Natural killer cell (primary cell): ENCODE measurements at regions not wholly inside any gene's neighbourhood (a gene's known extent, or its start where the extent isn't known, plus 50 kb on each side); places are given as distances from the start of the nearest gene placed in this dataset.

Experiments used
- ATAC-seq, 3 donors: fragments of 150-1000 bp in 2 of 3; fragments of 200-7000 bp in 1 of 3; cut with Tn5 transposase; 1 replicate in 1 of 3; 2 replicates in 2 of 3; pipeline ENCODE4 v1.10.0; 2021; ENCODE audit warnings: mild to moderate bottlenecking in 2 of 3, moderate library complexity in 2 of 3
- DNase-seq, 2 donors: peaks; one replicate each; pipeline versions ENCODE4 v3.0.0 to v3.0.0-alpha.2; 2013 to 2021; ENCODE audit warnings: mixed read lengths in 1 of 2
- H3K27ac ChIP-seq: one replicate; pipeline ENCODE4 v1.5.1; 2013; ENCODE audit warnings: mild to moderate bottlenecking, low read length
- H3K27me3 ChIP-seq: one replicate; pipeline ENCODE4 v1.6.1; 2013; ENCODE audit warnings: low read length; ENCODE audit not compliant: control insufficient read depth, insufficient read depth
- H3K36me3 ChIP-seq: one replicate; pipeline ENCODE4 v1.6.1; 2013; ENCODE audit warnings: low read length; ENCODE audit not compliant: control insufficient read depth, insufficient read depth
- H3K4me1 ChIP-seq: one replicate; pipeline ENCODE4 v1.6.1; 2013; ENCODE audit warnings: low read length; ENCODE audit not compliant: control insufficient read depth, insufficient read depth
- H3K4me3 ChIP-seq: one replicate; pipeline ENCODE4 v1.5.1; 2013; ENCODE audit warnings: low read length
- H3K9me3 ChIP-seq: one replicate; pipeline ENCODE4 v1.6.1; 2013; ENCODE audit warnings: low read length; ENCODE audit not compliant: control insufficient read depth, insufficient read depth
- H3K27ac Mint-ChIP-seq, 2 donors: one replicate each; pipeline ENCODE4 v1.8.0; 2022; ENCODE audit warnings: mild to moderate bottlenecking in 2 of 2, mixed read lengths in 2 of 2, moderate library complexity in 1 of 2
- H3K27me3 Mint-ChIP-seq, 2 donors: one replicate each; pipeline ENCODE4 v1.8.0; 2022; ENCODE audit warnings: low read depth in 2 of 2, mixed read lengths in 2 of 2
- H3K36me3 Mint-ChIP-seq: one replicate; pipeline ENCODE4 v1.8.0; 2022; ENCODE audit warnings: mixed read lengths
- H3K4me1 Mint-ChIP-seq, 2 donors: one replicate each; pipeline ENCODE4 v1.8.0; 2022; ENCODE audit warnings: mixed read lengths in 2 of 2
- H3K4me3 Mint-ChIP-seq: one replicate; pipeline ENCODE4 v1.8.0; 2022; ENCODE audit warnings: mild to moderate bottlenecking, moderate library complexity, mixed read lengths
- H3K9me3 Mint-ChIP-seq, 2 donors: one replicate each; pipeline ENCODE4 v1.8.0; 2022; ENCODE audit warnings: mixed read lengths in 2 of 2
- CTCF ChIP-seq: fragments of 200-600 bp; IDR thresholded peaks from one replicate; pipeline ENCODE4 v1.8.0; 2022; ENCODE audit warnings: antibody characterized with exemption
- WGBS: methylation state at CpG from one replicate; pipeline ENCODE4 v1.1.7; 2013; ENCODE audit warnings: missing lambda C conversion rate; ENCODE audit not compliant: insufficient coverage; 5-methylcytosine and 5-hydroxymethylcytosine counted together
- intact Hi-C: fragments of 100-400 bp; cut with micrococcal nuclease; formaldehyde crosslinking; loops from one replicate; pipeline ENCODE4 v1.14.2; 2022

- no peak for ATAC-seq
- no peak overlapping the region for H3K4me3 ChIP-seq
- H3K36me3 ChIP-seq: no peaks in the 10 kb centered on the region
- H3K4me1 Mint-ChIP-seq: no peaks in the 10 kb centered on the region
- H3K27ac Mint-ChIP-seq: no peak overlapping the region
- H3K36me3 Mint-ChIP-seq: no peaks in the 10 kb centered on the region
- 94% methylated on average over 13 of the region's 13 CpGs for WGBS
- H3K27me3 Mint-ChIP-seq: peaks cover 2 to 8% of the 10 kb centered on the region in 2 donors
- TF ChIP-seq CTCF: no peak
- no peak for DNase-seq
- H3K27ac ChIP-seq: no peak overlapping the region
- H3K4me3 Mint-ChIP-seq: no peak overlapping the region
- H3K9me3 Mint-ChIP-seq: peaks cover 2 to 3% of the 10 kb centered on the region in 2 donors
- no peaks in the 10 kb centered on the region for H3K4me1 ChIP-seq
- H3K27me3 ChIP-seq: no peaks in the 10 kb centered on the region
- intact Hi-C loops: no loop called here
- H3K9me3 ChIP-seq: no peaks in the 10 kb centered on the region
These were observed 159.4 kb upstream of the COBL start for GRCh38 chr7:51476026-51476425.

DNA sequence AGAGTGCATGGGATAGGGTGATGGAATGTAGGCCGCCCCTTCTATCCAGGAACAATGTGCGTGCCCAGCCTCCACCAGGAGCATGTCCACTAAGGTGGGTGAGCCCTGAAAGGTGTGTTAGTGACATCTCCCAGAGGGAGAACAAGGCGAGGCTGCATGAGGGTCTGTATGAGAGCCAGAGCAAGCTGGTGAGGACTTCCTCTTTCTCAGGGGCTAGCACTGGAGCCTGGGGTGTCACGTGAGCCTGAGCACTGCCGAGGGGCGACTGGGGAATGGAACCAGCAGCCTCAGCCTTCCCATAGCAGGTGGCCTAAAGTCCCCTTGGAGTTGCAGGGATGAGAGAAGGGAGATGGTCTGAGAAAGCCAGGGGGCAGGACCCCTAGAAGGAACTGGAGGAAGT, 156.3 kb upstream of the COBL start:
- Mint-ChIP-seq H3K27me3 (peaks cover 3 to 12% of the 10 kb centered on the region in 2 donors), H3K4me3 (no peak overlapping the region), H3K36me3 (no peaks in the 10 kb centered on the region), H3K27ac (no peak overlapping the region), H3K4me1 (no peaks in the 10 kb centered on the region), H3K9me3 (peaks cover 2 to 3% of the 10 kb centered on the region in 2 donors)
- Histone ChIP-seq H3K27me3 (no peaks in the 10 kb centered on the region), H3K4me3 (no peak overlapping the region), H3K36me3 (no peaks in the 10 kb centered on the region), H3K9me3 (no peaks in the 10 kb centered on the region), H3K4me1 (no peaks in the 10 kb centered on the region), H3K27ac (no peak overlapping the region)
- intact Hi-C loops: no loop called here
- no peak for TF ChIP-seq CTCF
- WGBS: 42% methylated on average over 6 of the region's 6 CpGs
- ATAC-seq (no peak), DNase-seq (no peak)

GRCh38 chr7:51471981-51472296, 155.3 kb upstream of the COBL start:
- Histone ChIP-seq H3K36me3 (no peaks in the 10 kb centered on the region), H3K4me1 (no peaks in the 10 kb centered on the region), H3K9me3 (no peaks in the 10 kb centered on the region), H3K27me3 (no peaks in the 10 kb centered on the region), H3K4me3 (no peak overlapping the region), H3K27ac (no peak overlapping the region)
- intact Hi-C loops: no loop called here
- Mint-ChIP-seq H3K4me1 (no peaks in the 10 kb centered on the region), H3K9me3 (peaks cover 2 to 3% of the 10 kb centered on the region in 2 donors), H3K36me3 (no peaks in the 10 kb centered on the region), H3K27ac (no peak overlapping the region), H3K27me3 (peaks cover 3 to 12% of the 10 kb centered on the region in 2 donors), H3K4me3 (no peak overlapping the region)
- 45% methylated on average over 11 of the region's 11 CpGs for WGBS
- DNase-seq (no peak), ATAC-seq (no peak)
- TF ChIP-seq CTCF: no peak

DNA sequence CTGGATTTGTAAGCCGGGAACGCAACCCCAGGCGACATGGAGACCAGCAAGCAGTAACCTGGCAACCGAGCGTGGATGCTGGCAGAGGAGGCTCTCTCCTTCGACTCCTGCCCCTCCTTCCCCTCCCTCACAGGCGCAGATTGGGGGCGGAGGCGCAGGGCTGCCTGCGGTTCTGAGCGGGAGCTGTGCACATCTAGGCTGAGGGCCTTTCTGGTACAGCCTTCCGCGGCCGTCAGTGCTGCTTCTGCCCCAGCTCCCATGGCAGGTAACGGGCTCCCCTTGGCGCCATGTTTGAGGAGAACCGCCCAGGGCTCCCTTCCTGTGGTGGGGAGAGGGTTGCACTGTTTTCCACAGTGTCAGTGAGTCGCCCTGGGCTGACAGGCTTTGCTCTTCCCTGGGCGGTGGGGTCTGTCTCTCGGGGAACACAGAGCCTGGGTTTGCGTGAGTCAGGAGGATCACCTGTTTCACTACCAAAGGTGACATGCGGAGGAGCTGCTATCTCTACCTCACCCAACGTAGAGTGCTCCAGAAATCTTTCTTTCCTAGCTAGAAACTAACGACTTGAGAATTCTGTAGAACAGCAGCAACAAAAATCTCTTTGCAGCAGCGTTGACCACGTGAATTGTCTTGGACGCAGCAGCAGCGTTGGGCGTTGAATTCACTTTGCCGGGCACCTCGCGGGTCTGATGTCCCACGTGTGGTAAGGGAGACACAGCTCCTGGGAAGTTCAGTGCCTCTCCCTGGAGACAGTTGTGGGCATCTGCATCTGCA, 154.8 kb upstream of the COBL start:
- intact Hi-C loops: no loop called here
- Mint-ChIP-seq H3K4me1 (no peaks in the 10 kb centered on the region), H3K9me3 (peaks cover 2 to 3% of the 10 kb centered on the region in 2 donors), H3K36me3 (no peaks in the 10 kb centered on the region), H3K27ac (no peak overlapping the region), H3K27me3 (peaks cover 3 to 12% of the 10 kb centered on the region in 2 donors), H3K4me3 (no peak overlapping the region)
- Histone ChIP-seq H3K36me3 (no peaks in the 10 kb centered on the region), H3K4me3 (no peak overlapping the region), H3K9me3 (no peaks in the 10 kb centered on the region), H3K27ac (no peak overlapping the region), H3K4me1 (no peaks in the 10 kb centered on the region), H3K27me3 (no peaks in the 10 kb centered on the region)
- ATAC-seq: no peak
- DNase-seq: peak in 1 of 2 donors; percentile 5
- WGBS: 28% methylated on average over 33 of the region's 33 CpGs
- TF ChIP-seq CTCF: no peak
